ENCODE measurements at regions not wholly inside any gene's neighbourhood (a gene's known extent, or its start where the extent isn't known, plus 50 kb on each side); places are given as distances from the start of the nearest gene placed in this dataset.

DNA sequence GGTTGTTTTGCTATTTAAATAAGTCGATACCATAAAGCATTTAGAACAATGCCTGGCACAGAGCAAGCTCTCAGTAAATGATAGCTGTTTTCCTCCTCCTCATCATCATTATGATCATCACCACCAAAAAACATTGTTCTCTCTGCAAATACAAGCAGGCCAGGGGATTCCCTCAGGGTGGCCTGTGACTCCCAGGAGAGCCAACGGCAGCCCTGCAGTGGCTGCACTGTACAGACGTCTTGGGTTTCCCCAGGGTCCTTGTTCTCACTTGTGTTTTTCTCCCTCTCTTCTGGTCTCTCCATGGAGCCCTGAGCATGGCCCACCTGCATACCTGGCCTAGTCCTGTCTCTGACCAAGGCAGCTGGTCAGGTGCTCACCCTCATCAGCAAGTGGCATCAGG is 290.9 kb upstream of the PWP1 start:
- ATAC-seq = no peak
- Histone ChIP-seq H3K27ac (no peak overlapping the region), H3K4me3 (no peak overlapping the region), H3K9me3 (no peaks in the 10 kb centered on the region), H3K4me1 (no peaks in the 10 kb centered on the region), H3K27me3 (no peaks in the 10 kb centered on the region), H3K36me3 (no peaks in the 10 kb centered on the region)
- intact Hi-C loops (cut with DNase I; ENCODE audit: low total_unique reads) (no loop called here), in situ Hi-C loops (cut with MboI; ENCODE audit: low sequenced_read_pairs in 4 of 4) (no loop called here)
- TF ChIP-seq POLR2A (IDR thresholded peaks at IDR 0.05) = no peak
- TF ChIP-seq, protein P1, sequence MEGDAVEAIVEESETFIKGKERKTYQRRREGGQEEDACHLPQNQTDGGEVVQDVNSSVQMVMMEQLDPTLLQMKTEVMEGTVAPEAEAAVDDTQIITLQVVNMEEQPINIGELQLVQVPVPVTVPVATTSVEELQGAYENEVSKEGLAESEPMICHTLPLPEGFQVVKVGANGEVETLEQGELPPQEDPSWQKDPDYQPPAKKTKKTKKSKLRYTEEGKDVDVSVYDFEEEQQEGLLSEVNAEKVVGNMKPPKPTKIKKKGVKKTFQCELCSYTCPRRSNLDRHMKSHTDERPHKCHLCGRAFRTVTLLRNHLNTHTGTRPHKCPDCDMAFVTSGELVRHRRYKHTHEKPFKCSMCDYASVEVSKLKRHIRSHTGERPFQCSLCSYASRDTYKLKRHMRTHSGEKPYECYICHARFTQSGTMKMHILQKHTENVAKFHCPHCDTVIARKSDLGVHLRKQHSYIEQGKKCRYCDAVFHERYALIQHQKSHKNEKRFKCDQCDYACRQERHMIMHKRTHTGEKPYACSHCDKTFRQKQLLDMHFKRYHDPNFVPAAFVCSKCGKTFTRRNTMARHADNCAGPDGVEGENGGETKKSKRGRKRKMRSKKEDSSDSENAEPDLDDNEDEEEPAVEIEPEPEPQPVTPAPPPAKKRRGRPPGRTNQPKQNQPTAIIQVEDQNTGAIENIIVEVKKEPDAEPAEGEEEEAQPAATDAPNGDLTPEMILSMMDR (IDR thresholded peaks at IDR 0.05 in 4 of 5, conservative IDR thresholded peaks at IDR 0.05 in 1 of 5) = no peak
- no peak for DNase-seq

DNA sequence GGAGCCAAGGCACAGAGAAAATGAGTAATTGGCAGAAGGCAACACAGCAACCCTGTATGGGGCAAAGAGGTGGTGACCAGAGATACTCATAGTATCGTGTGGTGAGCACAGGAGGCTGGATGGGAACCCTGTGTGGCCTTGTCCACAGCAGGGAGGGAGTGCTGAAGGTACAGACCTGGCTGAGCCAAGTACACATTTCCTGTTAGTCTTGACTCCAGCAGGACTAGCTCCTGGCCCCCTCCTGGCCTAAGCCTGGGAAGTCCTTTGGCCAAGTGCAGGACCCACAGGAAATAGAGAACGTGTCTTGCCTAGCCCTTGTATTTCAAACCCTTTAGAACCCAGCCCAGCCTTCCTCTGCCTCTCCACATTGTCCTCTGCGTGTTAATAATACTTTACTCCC is 289.8 kb upstream of the PWP1 start:
- intact Hi-C loops (cut with DNase I; ENCODE audit: low total_unique reads) (no loop called here), in situ Hi-C loops (cut with MboI; ENCODE audit: low sequenced_read_pairs in 4 of 4) (no loop called here)
- Histone ChIP-seq H3K4me3 (no peak overlapping the region), H3K36me3 (no peaks in the 10 kb centered on the region), H3K9me3 (no peaks in the 10 kb centered on the region), H3K27me3 (no peaks in the 10 kb centered on the region), H3K4me1 (no peaks in the 10 kb centered on the region), H3K27ac (no peak overlapping the region)
- no peak for ATAC-seq
- TF ChIP-seq, protein P1 (IDR thresholded peaks at IDR 0.05 in 4 of 5, conservative IDR thresholded peaks at IDR 0.05 in 1 of 5) = no peak
- no peak for TF ChIP-seq POLR2A (IDR thresholded peaks at IDR 0.05)
- no peak for DNase-seq

DNA sequence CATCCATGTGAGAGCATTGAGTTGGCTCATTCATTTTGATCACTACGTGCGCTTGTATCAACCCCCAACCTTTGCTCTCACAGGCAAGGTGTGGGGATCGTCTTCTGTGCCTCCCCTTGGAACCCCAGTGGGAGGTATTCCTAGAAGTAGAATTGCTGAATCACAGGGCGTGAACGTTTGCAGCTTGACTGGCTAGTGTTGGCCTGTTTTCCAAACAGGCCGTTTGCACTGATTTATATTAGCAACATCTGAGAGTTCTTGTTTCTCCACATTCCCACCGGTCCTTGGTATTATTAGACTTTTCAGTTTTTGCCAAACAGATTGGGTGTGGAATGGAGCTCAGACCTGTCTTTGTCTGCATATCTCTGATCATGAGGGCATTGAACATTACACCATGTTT is 288.6 kb upstream of the PWP1 start:
- DNase-seq (no peak), ATAC-seq (no peak)
- TF ChIP-seq POLR2A (IDR thresholded peaks at IDR 0.05) = no peak
- TF ChIP-seq, protein P1 (IDR thresholded peaks at IDR 0.05 in 4 of 5, conservative IDR thresholded peaks at IDR 0.05 in 1 of 5) = no peak
- Histone ChIP-seq H3K4me1 (no peaks in the 10 kb centered on the region), H3K27ac (no peak overlapping the region), H3K36me3 (no peaks in the 10 kb centered on the region), H3K9me3 (no peaks in the 10 kb centered on the region), H3K27me3 (no peaks in the 10 kb centered on the region), H3K4me3 (no peak overlapping the region)
- in situ Hi-C loops (cut with MboI; ENCODE audit: low sequenced_read_pairs in 4 of 4) = no loop called here
- intact Hi-C loops (cut with DNase I; ENCODE audit: low total_unique reads) = no loop called here

DNA sequence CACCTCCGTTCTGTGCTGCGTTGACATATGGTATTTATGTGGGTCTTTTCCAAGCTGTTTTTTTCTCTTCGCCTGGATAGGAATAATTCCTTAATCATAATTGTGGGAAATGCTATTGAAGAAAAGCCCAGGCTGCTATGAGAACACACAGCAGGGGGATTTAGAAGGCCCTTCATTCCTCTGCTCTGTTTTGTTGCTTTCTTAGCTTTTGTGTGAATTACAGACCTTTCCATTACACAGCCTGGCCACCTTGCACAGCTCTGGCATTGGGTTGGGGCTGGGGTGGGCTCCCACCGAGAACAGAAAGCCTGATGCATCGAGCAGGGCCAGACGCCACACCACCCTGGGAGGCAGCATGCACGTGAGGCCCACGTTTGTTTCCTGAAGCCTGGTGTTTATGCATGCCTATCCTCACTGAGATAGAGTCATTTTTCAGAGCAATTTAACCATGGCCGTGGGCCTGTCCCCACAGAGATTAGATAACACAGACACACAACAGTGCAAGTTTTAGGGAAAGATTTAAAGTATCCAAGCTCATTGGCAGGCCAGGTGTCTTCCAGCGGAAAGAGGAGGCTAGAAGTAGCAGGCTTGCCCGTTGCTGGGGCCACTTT is 287.6 kb upstream of the PWP1 start:
- no peaks in the 10 kb centered on the region for H3K36me3 ChIP-seq
- H3K27me3 ChIP-seq = no peaks in the 10 kb centered on the region
- in situ Hi-C loops (cut with MboI; ENCODE audit: low sequenced_read_pairs in 4 of 4) = no loop called here
- intact Hi-C loops (cut with DNase I; ENCODE audit: low total_unique reads) = no loop called here
- no peak overlapping the region for H3K27ac ChIP-seq
- H3K9me3 ChIP-seq = no peaks in the 10 kb centered on the region
- H3K4me1 ChIP-seq = no peaks in the 10 kb centered on the region
- DNase-seq = no peak
- no peak for TF ChIP-seq POLR2A (IDR thresholded peaks at IDR 0.05)
- TF ChIP-seq, protein P1 (IDR thresholded peaks at IDR 0.05 in 4 of 5, conservative IDR thresholded peaks at IDR 0.05 in 1 of 5) = no peak
- H3K4me3 ChIP-seq = no peak overlapping the region
- ATAC-seq = no peak

DNA sequence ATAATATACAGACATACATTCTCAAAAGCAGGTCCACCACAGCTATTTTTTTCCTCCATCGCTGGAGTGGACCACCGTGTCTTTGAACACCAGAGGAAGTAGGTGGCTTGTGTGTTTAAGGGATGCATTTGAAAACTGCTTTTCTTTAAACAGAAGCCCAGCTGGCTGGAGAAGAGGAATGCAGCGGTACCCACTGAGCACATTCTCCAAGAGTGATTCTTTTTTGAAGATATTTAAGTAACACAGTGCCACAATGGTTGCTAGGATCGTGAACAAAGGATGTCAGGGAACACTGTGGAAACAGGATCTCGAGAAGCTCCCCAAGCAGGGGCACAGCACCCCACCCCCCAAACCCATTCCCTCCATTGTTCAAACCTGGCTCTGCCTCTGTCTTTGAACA is 286.6 kb upstream of the PWP1 start:
- H3K9me3 ChIP-seq = no peaks in the 10 kb centered on the region
- intact Hi-C loops (cut with DNase I; ENCODE audit: low total_unique reads) = no loop called here
- in situ Hi-C loops (cut with MboI; ENCODE audit: low sequenced_read_pairs in 4 of 4) = no loop called here
- ATAC-seq (no peak), DNase-seq (no peak)
- H3K4me3 ChIP-seq = no peak overlapping the region
- no peaks in the 10 kb centered on the region for H3K4me1 ChIP-seq
- no peaks in the 10 kb centered on the region for H3K36me3 ChIP-seq
- no peaks in the 10 kb centered on the region for H3K27me3 ChIP-seq
- no peak overlapping the region for H3K27ac ChIP-seq
- TF ChIP-seq POLR2A (IDR thresholded peaks at IDR 0.05) = no peak
- TF ChIP-seq, protein P1 (IDR thresholded peaks at IDR 0.05 in 4 of 5, conservative IDR thresholded peaks at IDR 0.05 in 1 of 5) = no peak

All from gastrocnemius medialis (tissue), 4 donors.